DOHH2 (cell line): ENCODE measurements at regions not wholly inside any gene's neighbourhood (a gene's known extent, or its start where the extent isn't known, plus 50 kb on each side); places are given as distances from the start of the nearest gene placed in this dataset.

Experiments used
- CTCF ChIP-seq: fragments of 200-600 bp; sonication (generic); IDR thresholded peaks from one replicate; pipeline ENCODE4 v1.5.1; 2014; ENCODE audit warnings: antibody characterized with exemption, mild to moderate bottlenecking, low read depth, low read length; ENCODE audit not compliant: poor library complexity, severe bottlenecking
- EZH2phosphoT487 ChIP-seq: fragments of 200-600 bp; sonication (generic); IDR thresholded peaks from 2 replicates; pipeline ENCODE4 v1.6.1; 2017; ENCODE audit warnings: borderline replicate concordance, mild to moderate bottlenecking, antibody characterized with exemption, low read length, moderate library complexity, mixed read lengths

DNA sequence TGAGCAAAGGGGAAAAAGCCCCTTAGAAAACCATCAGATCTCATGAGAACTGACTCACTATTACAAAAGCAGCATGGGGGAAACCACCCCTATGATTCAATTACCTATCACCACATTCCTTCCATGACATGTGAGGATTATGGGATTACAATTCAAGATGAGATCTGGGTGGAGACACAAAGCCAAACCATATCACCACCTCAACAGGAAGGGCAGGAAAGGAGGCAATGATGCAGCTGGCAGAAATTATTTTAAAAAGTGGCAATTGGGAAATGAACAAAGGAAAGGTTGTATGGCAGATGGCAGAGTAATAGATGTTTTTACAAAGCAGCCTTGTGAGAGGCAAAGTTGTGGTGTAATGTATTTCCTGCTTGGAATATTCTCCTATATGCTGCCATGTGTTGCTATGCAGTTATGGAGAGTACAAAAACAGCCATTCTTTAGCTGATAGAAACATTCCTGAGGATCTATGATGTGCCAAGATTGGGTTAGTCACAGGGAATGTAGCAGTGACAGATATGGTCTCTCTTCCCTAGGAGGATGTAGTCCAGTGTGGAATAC lies 138.8 kb downstream of the SMC2 start:
- TF ChIP-seq CTCF (no peak), EZH2phosphoT487 (no peak)
